Thymus (tissue), 11 donors: ENCODE measurements at regions not wholly inside any gene's neighbourhood (a gene's known extent, or its start where the extent isn't known, plus 50 kb on each side); places are given as distances from the start of the nearest gene placed in this dataset.
A peak's percentile ranks its signal among the peaks of the same experiment; 100 is the strongest.
"Not testable (repeated sequence)": the region's sequence is repeated elsewhere in the genome, so short reads cannot be mapped to it uniquely, and the experiment has no call there.

Source experiments
- DNase-seq, 9 donors: peaks; one replicate each; pipeline ENCODE4 v3.0.0-alpha.2; 2013; ENCODE audit warnings: low spot score in 9 of 9, low read depth in 6 of 9, missing footprints in 1 of 9
- H3K27ac ChIP-seq, 2 donors: one replicate each; pipeline ENCODE4 v1.5.1; 2013; ENCODE audit warnings: control low read depth in 1 of 2, low read depth in 1 of 2, low read length in 1 of 2, mild to moderate bottlenecking in 1 of 2, moderate library complexity in 1 of 2
- H3K27me3 ChIP-seq, 2 donors: one replicate each; pipeline ENCODE4 v1.5.1; 2013; ENCODE audit warnings: low read length in 1 of 2; ENCODE audit not compliant: control insufficient read depth in 2 of 2, insufficient read depth in 1 of 2
- H3K36me3 ChIP-seq, 2 donors: one replicate each; pipeline ENCODE4 v1.5.1; 2013; ENCODE audit warnings: low read length in 1 of 2, mild to moderate bottlenecking in 1 of 2, moderate library complexity in 1 of 2; ENCODE audit not compliant: control insufficient read depth in 2 of 2, insufficient read depth in 2 of 2
- H3K4me1 ChIP-seq, 2 donors: one replicate each; pipeline ENCODE4 v1.5.1; 2013; ENCODE audit warnings: low read length in 2 of 2; ENCODE audit not compliant: control insufficient read depth in 2 of 2, insufficient read depth in 2 of 2
- H3K4me3 ChIP-seq, 2 donors: one replicate each; pipeline ENCODE4 v1.5.1; 2013; ENCODE audit warnings: low read length in 2 of 2, control low read depth in 1 of 2, mild to moderate bottlenecking in 1 of 2
- H3K9me3 ChIP-seq, 2 donors: one replicate each; pipeline ENCODE4 v1.5.1; 2013; ENCODE audit warnings: low read length in 1 of 2, mild to moderate bottlenecking in 1 of 2; ENCODE audit not compliant: control insufficient read depth in 2 of 2, insufficient read depth in 1 of 2
- WGBS: extraction: QIAGEN DNeasy Blood & Tissue Kit; methylation state at CpG from one replicate; pipeline ENCODE4 v1.1.7; 2013; 5-methylcytosine and 5-hydroxymethylcytosine counted together
- donor health status: healthy.

- Histone ChIP-seq H3K9me3 (no peaks in the 10 kb centered on the region), H3K4me3 (no peak overlapping the region), H3K27ac (no peak overlapping the region), H3K4me1 (no peaks in the 10 kb centered on the region), H3K36me3 (no peaks in the 10 kb centered on the region), H3K27me3 (no peaks in the 10 kb centered on the region)
- 94% methylated on average over 6 of the region's 6 CpGs for WGBS
- no peak for DNase-seq
These were observed 644.7 kb upstream of the NRP1 start for GRCh38 chr10:33979195-33979594.

GRCh38 chr10:33975481-33975880 lies 641.0 kb upstream of the NRP1 start:
- H3K4me3 ChIP-seq: no peak overlapping the region
- WGBS: 96% methylated on average over 3 of the region's 3 CpGs
- no peaks in the 10 kb centered on the region for H3K9me3 ChIP-seq
- no peaks in the 10 kb centered on the region for H3K27me3 ChIP-seq
- no peaks in the 10 kb centered on the region for H3K36me3 ChIP-seq
- H3K4me1 ChIP-seq: no peaks in the 10 kb centered on the region
- no peak overlapping the region for H3K27ac ChIP-seq
- DNase-seq: no peak

- Histone ChIP-seq H3K4me1 (no peaks in the 10 kb centered on the region), H3K4me3 (no peak overlapping the region), H3K27ac (no peak overlapping the region), H3K36me3 (no peaks in the 10 kb centered on the region), H3K9me3 (no peaks in the 10 kb centered on the region), H3K27me3 (no peaks in the 10 kb centered on the region)
- WGBS: 88% methylated on average over 4 of the region's 4 CpGs
- no peak for DNase-seq
These were observed 640.6 kb upstream of the NRP1 start for GRCh38 chr10:33974976-33975478.

- H3K9me3 ChIP-seq: no peaks in the 10 kb centered on the region
- 98% methylated on average over 1 of the region's 1 CpG for WGBS
- no peak overlapping the region for H3K27ac ChIP-seq
- peaks cover 0 to 6% of the 10 kb centered on the region in 2 donors for H3K4me1 ChIP-seq
- DNase-seq: no peak
- H3K27me3 ChIP-seq: no peaks in the 10 kb centered on the region
- H3K4me3 ChIP-seq: no peak overlapping the region
- no peaks in the 10 kb centered on the region for H3K36me3 ChIP-seq
These were observed 634.5 kb upstream of the NRP1 start for GRCh38 chr10:33968983-33969382.

GRCh38 chr10:33967606-33968120 lies 633.2 kb upstream of the NRP1 start:
- 97% methylated on average over 5 of the region's 5 CpGs for WGBS
- Histone ChIP-seq H3K27me3 (no peaks in the 10 kb centered on the region), H3K36me3 (no peaks in the 10 kb centered on the region), H3K4me1 (peaks cover 0 to 6% of the 10 kb centered on the region in 2 donors), H3K9me3 (no peaks in the 10 kb centered on the region), H3K27ac (no peak overlapping the region), H3K4me3 (no peak overlapping the region)
- no peak for DNase-seq

GRCh38 chr10:33966946-33967345 lies 632.5 kb upstream of the NRP1 start:
- Histone ChIP-seq H3K27me3 (no peaks in the 10 kb centered on the region), H3K27ac (no peak overlapping the region), H3K36me3 (no peaks in the 10 kb centered on the region), H3K4me3 (no peak overlapping the region), H3K4me1 (peaks cover 0 to 6% of the 10 kb centered on the region in 2 donors), H3K9me3 (no peaks in the 10 kb centered on the region)
- DNase-seq: no peak
- 98% methylated on average over 4 of the region's 4 CpGs for WGBS

- DNase-seq: peak in 2 of 9 donors; percentile 3 to 12
- WGBS: 46% methylated on average over 6 of the region's 6 CpGs
These were observed 631.5 kb upstream of the NRP1 start for GRCh38 chr10:33965795-33966581.

GRCh38 chr10:33963729-33964128 lies 629.3 kb upstream of the NRP1 start:
- peaks cover 0 to 6% of the 10 kb centered on the region in 2 donors for H3K4me1 ChIP-seq
- H3K27me3 ChIP-seq: no peaks in the 10 kb centered on the region
- H3K36me3 ChIP-seq: no peaks in the 10 kb centered on the region
- H3K9me3 ChIP-seq: no peaks in the 10 kb centered on the region
- H3K4me3 ChIP-seq: no peak overlapping the region
- H3K27ac ChIP-seq: no peak overlapping the region
- WGBS: 98% methylated on average over 4 of the region's 4 CpGs
- DNase-seq: no peak

More at GRCh38 chr10:33965795-33966581, 631.5 kb upstream of the NRP1 start:
- no peak overlapping the region for H3K27ac ChIP-seq
- no peaks in the 10 kb centered on the region for H3K27me3 ChIP-seq
- no peaks in the 10 kb centered on the region for H3K9me3 ChIP-seq
- peaks cover 0 to 6% of the 10 kb centered on the region in 2 donors for H3K4me1 ChIP-seq
- no peaks in the 10 kb centered on the region for H3K36me3 ChIP-seq
- H3K4me3 ChIP-seq: no peak overlapping the region

- H3K4me3 ChIP-seq, H3K27ac ChIP-seq, H3K4me1 ChIP-seq, H3K9me3 ChIP-seq, H3K36me3 ChIP-seq, H3K27me3 ChIP-seq, DNase-seq: not testable (repeated sequence)
- 94% methylated on average over 4 of the region's 4 CpGs for WGBS
These were observed 621.9 kb upstream of the NRP1 start for GRCh38 chr10:33956322-33956721.
